Breast epithelium (tissue), 3 donors: ENCODE measurements at regions not wholly inside any gene's neighbourhood (a gene's known extent, or its start where the extent isn't known, plus 50 kb on each side); places are given as distances from the start of the nearest gene placed in this dataset.

ENCODE experiments used
- POLR2AphosphoS5 ChIP-seq, 3 donors: sonication (generic); formaldehyde crosslinking; IDR thresholded peaks; one replicate each; pipeline ENCODE4 v1.6.1; 2017; ENCODE audit warnings: antibody characterized with exemption in 3 of 3
- TF ChIP-seq, protein P1 (sequence below), 3 donors: fragments of 450-650 bp; IDR thresholded peaks; one replicate each; pipeline ENCODE4 v1.5.1; 2016 to 2017; ENCODE audit warnings: antibody characterized with exemption in 3 of 3, mild to moderate bottlenecking in 3 of 3, moderate library complexity in 3 of 3

DNA sequence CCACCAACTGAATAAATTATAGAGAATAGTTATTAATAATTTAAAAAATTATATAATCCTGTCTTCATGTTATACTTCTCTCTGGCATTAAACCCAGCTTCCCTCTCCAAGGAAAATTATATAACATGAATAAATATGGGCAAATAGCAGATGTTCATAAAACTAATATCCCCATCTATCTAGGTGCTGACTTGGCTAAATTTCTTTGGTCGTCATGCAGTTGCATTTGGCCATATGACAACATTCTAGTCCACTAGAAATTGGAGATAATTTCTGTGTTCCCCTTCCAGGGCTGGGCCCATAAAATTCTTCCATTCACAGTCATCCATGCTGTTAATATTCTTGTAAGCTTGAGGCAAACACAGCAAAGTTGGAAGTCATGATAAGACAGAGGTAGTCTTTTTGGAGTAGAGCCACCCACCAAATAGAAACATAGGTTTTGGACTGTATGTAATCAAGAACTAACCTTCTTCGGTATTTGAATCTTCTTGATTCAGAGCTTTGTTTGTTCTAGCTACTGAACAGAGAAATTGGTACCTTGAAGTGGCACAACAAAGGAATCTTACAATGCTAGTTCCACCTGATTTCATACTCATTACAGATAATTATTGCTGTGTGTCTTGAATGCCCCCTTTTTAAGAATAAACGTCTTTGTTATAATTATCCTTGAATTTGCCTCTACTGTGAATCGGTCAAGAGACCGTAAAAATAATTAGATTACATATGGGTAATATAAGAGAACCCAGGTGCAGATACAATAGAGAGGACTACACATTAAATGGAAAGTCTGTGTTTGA is 678.5 kb upstream of the PCDH20 start:
- TF ChIP-seq, protein P1, sequence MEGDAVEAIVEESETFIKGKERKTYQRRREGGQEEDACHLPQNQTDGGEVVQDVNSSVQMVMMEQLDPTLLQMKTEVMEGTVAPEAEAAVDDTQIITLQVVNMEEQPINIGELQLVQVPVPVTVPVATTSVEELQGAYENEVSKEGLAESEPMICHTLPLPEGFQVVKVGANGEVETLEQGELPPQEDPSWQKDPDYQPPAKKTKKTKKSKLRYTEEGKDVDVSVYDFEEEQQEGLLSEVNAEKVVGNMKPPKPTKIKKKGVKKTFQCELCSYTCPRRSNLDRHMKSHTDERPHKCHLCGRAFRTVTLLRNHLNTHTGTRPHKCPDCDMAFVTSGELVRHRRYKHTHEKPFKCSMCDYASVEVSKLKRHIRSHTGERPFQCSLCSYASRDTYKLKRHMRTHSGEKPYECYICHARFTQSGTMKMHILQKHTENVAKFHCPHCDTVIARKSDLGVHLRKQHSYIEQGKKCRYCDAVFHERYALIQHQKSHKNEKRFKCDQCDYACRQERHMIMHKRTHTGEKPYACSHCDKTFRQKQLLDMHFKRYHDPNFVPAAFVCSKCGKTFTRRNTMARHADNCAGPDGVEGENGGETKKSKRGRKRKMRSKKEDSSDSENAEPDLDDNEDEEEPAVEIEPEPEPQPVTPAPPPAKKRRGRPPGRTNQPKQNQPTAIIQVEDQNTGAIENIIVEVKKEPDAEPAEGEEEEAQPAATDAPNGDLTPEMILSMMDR (IDR thresholded peaks at IDR 0.05), result no peak
- TF ChIP-seq POLR2AphosphoS5 (IDR thresholded peaks at IDR 0.05), result no peak
